ENCODE measurements at regions not wholly inside any gene's neighbourhood (a gene's known extent, or its start where the extent isn't known, plus 50 kb on each side); places are given as distances from the start of the nearest gene placed in this dataset.
"Not testable (repeated sequence)": the region's sequence is repeated elsewhere in the genome, so short reads cannot be mapped to it uniquely, and the experiment has no call there.

- TF ChIP-seq, protein P1, sequence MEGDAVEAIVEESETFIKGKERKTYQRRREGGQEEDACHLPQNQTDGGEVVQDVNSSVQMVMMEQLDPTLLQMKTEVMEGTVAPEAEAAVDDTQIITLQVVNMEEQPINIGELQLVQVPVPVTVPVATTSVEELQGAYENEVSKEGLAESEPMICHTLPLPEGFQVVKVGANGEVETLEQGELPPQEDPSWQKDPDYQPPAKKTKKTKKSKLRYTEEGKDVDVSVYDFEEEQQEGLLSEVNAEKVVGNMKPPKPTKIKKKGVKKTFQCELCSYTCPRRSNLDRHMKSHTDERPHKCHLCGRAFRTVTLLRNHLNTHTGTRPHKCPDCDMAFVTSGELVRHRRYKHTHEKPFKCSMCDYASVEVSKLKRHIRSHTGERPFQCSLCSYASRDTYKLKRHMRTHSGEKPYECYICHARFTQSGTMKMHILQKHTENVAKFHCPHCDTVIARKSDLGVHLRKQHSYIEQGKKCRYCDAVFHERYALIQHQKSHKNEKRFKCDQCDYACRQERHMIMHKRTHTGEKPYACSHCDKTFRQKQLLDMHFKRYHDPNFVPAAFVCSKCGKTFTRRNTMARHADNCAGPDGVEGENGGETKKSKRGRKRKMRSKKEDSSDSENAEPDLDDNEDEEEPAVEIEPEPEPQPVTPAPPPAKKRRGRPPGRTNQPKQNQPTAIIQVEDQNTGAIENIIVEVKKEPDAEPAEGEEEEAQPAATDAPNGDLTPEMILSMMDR (IDR thresholded peaks at IDR 0.05), result not testable (repeated sequence)
- TF ChIP-seq POLR2A (IDR thresholded peaks at IDR 0.05), result not testable (repeated sequence)
Observed at GRCh38 chr5:85657328-85657727, 960.4 kb upstream of the COX7C start.
